ENCODE measurements at regions not wholly inside any gene's neighbourhood (a gene's known extent, or its start where the extent isn't known, plus 50 kb on each side); places are given as distances from the start of the nearest gene placed in this dataset.

DNA sequence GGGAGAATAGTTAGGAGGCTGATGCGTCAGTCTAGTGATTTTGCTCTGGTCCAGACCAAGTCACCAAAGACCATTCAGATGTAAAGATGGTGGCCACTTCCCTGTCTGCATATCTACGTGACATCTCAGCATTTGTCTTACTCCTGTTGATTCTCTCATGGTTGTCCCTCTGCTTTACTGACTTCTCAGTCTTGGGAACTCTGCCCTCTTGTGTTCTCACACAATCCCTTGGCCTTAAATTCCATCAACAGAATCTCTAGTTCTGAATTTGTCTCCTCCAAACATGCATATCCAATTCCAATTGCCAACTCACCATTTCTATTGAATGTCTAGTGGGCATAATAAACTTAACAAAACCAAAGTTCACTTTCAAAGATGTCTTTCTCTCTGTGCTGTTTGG lies 147.8 kb downstream of the SLC24A2 start:
- TF ChIP-seq, protein P1, sequence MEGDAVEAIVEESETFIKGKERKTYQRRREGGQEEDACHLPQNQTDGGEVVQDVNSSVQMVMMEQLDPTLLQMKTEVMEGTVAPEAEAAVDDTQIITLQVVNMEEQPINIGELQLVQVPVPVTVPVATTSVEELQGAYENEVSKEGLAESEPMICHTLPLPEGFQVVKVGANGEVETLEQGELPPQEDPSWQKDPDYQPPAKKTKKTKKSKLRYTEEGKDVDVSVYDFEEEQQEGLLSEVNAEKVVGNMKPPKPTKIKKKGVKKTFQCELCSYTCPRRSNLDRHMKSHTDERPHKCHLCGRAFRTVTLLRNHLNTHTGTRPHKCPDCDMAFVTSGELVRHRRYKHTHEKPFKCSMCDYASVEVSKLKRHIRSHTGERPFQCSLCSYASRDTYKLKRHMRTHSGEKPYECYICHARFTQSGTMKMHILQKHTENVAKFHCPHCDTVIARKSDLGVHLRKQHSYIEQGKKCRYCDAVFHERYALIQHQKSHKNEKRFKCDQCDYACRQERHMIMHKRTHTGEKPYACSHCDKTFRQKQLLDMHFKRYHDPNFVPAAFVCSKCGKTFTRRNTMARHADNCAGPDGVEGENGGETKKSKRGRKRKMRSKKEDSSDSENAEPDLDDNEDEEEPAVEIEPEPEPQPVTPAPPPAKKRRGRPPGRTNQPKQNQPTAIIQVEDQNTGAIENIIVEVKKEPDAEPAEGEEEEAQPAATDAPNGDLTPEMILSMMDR (conservative IDR thresholded peaks at IDR 0.05) = no peak
- TF ChIP-seq EZH2 (IDR thresholded peaks at IDR 0.05; ENCODE audit: low read depth) = no peak

Data from PC-9 (cell line).